ENCODE measurements at regions not wholly inside any gene's neighbourhood (a gene's known extent, or its start where the extent isn't known, plus 50 kb on each side); places are given as distances from the start of the nearest gene placed in this dataset.
A peak's percentile ranks its signal among the peaks of the same experiment; 100 is the strongest.
"Not testable (repeated sequence)": the region's sequence is repeated elsewhere in the genome, so short reads cannot be mapped to it uniquely, and the experiment has no call there.

DNA sequence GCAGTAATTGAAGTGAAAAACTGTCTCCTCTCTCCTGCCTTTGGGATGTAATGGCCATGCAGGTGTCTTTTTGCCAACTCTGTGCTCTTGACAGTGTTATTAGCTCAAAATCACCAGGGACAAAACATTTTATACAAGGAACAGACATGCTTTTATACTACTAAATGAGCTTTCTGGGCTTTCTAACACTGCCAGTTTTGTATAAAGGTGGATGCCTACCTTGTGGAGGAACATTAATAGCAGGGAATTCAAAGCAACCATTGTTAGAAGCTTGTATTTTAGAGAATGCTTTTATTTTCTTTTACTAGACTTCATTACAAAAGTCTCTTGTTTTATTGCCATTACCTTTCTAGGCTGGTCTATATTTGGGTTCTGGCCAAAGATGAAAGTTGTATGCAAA is 54.7 kb upstream of the ARSJ start:
- DNase-seq: no peak

DNA sequence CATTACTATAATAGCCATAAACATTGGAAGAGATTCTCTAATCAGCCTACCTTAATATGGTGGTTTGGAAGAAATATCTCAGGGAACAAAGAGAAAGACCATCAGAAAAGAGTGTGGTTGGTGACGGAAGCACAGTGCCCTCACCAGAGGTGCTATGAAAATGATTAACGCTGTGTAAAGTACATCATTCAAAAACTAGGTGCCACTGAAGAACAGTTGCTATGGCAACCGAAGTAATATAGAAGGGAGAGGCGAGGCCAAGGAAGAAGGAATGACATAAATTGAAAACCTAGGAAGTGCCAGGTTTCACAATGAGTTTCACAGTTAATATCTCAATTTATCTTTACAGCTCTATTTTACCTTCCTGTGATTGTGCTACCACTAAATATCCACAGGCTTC is 57.0 kb upstream of the ARSJ start:
- no peak for DNase-seq

DNA sequence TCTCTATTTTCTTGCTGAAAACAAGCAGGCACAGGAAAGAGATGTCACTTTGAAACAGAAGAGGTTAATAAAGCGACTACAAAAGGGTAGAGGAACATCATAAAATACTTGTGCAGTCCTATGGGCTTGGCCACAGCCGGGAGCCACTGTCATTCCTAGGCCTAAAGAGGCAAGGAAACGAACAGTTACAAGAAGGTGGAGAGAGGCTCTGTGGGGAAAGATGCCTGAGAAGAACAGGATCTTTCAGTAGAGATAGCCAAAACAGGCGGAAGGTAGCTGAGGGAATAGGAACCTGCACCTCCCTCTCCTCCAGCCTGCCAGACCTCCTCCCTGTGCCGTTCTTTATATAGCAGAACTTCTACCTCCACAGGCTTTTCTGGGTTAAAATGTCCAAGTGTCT is 57.4 kb upstream of the ARSJ start:
- no peak for DNase-seq

GRCh38 chr4:114037988-114038387 is 58.5 kb upstream of the ARSJ start:
- no peak for DNase-seq

- no peak for DNase-seq
These were observed 59.4 kb upstream of the ARSJ start for GRCh38 chr4:114038762-114039387.

DNA sequence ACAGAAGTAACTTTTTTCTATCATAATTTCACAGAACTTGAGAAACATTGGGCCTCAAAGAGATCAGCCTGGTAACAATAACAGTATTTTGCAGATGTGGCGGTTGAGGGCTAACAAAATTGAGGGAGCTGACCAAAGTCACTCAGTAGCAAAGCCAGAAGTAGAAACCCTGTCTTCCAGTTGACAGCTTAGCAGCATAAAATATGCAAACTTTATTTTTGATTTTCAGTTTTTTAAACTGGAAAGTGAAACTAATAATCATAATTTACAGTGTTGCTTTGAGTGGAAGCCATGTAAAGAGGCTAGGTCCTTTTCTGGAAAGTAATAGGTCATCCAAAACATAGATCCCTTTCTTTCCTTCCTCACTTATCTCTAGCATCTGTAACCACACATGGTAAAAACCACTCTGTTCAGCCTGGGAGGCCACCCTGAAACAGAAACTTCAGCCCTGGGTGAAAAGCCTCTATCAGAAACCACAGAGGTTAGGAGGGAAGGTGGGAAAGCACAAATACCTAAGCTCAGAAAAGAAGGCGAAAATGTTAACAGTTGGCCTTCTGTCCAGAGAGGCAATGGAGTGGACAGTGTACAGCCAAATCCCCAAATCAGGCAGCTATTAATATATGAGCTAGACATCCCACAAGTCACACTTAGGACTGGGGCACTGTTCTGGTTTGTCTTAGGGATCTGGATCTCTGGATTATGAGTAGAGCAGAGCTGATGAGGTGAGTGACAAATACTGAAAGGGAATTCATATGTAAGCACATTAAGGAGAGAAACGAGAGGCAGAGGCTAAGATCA is 61.1 kb upstream of the ARSJ start:
- no peak for DNase-seq

DNA sequence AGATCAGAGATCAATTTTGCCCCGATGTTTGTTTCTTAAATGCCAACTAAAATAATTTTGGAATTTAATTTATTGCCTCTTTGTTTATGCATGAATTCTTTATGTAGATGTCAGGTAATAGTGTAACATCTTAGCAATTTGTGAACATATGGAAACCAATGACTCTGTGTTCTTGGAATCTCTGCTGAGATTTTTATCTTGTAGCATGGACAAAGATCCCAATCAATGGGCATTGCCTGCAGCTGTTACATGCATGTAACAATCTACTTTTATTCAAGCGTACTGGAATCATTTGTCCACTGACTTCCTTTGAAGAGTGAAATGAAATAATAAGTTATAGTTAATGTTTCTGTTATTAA is 61.6 kb upstream of the ARSJ start:
- no peak for DNase-seq

- DNase-seq: no peak
These were observed 63.7 kb upstream of the ARSJ start for GRCh38 chr4:114043116-114043515.

GRCh38 chr4:114044351-114044750 is 64.9 kb upstream of the ARSJ start:
- DNase-seq: not testable (repeated sequence)

- no peak for DNase-seq
These were observed 66.9 kb upstream of the ARSJ start for GRCh38 chr4:114046331-114046730.

DNA sequence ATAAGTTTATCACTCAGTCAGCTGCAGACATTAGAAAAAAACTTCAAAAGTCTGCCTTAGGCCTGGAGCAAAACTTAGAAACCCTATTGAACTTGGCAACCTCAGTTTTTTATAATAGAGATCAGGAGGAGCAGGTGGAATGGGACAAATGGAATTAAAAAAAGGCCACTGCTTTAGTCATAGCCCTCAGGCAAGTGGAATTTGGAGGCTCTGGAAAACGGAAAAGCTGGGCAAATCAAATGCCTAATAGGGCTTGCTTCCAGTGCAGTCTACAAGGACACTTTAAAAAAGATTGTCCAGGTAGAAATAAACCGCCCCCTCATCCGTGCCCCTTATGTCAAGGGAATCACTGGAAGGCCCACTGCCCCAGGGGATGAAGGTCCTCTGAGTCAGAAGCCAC is 68.7 kb upstream of the ARSJ start:
- DNase-seq: not testable (repeated sequence)

DNA sequence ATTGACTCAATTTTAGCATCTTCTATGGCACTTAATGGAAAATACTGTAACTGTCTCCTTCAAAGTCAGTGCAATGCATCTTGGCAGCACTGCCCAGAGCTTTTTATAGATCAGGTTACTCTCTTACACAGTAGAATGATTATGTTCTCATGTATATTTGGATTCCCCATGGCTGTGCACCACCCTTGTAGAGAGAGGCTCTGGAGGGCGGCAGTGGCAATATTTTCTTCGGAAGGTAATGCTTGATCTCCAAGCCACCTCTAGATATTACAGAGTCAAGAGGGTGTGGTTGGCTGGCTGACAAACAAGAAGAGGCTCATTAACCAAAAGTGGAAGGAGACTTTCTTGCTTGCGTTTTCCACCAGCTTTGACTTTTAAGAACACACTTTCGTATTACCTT is 72.8 kb upstream of the ARSJ start:
- DNase-seq: no peak

GRCh38 chr4:114056599-114056998 is 77.2 kb upstream of the ARSJ start:
- DNase-seq: peak; percentile 33

DNA sequence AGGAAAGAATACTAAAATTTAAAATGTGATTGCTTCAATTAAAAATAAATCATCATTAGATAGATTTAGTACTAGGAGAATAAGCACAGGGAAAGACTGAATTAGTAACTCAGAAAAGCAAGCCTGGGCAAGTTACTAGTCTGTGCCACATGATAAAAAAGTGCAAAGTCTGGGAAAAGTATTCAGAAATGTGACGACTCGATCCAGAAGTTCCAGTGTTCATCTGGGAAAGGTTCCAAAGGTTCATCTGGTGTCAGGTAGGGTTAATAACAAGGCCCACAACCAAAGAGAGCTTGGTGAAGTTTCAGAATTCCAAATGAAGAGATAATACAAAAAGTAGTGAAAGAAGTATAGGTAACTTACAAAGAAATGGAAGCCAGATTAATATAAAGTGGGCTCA is 78.3 kb upstream of the ARSJ start:
- no peak for DNase-seq

- DNase-seq: no peak
These were observed 83.1 kb upstream of the ARSJ start for GRCh38 chr4:114062499-114062898.

- no peak for DNase-seq
These were observed 93.3 kb upstream of the ARSJ start for GRCh38 chr4:114072781-114073180.

GRCh38 chr4:114076899-114077570 is 97.6 kb upstream of the ARSJ start:
- DNase-seq: no peak

DNA sequence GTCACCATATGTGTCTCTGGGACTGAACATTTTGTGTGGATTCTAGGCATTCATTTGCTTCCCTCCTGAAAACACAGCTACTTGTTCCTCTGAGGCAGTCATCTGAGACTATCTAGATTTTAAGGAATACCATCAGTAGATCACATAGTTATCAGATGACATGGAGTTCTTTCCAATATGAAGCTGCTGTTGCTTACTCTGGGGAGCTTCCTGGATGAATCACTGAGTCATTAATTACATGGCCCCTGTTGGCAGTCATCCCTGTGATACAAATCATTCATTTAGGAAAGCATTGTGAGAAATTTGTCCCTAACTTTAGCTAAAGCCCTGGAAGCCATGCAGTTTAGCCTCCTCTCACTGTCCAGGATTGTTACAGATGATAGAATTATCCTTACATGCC is 98.2 kb upstream of the ARSJ start:
- no peak for DNase-seq

DNA sequence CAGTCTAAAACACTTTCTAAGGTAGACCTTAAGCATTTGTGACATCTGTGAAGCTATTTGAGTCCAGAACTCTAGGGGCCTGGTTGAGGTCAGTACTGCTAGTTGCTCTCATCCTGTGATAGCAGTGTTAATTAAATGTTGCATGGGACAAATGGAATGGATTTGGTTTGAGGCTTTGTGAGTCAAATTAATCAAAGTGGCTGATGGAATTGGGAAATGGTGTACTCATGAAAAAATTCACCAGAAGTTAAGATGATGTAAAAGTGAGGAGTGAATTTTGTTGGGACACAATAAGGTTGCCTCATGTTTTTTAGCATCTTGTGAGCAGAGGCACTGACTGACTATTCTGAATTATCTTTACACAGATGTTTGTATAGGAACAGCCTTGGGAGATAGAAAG is 99.2 kb upstream of the ARSJ start:
- no peak for DNase-seq

- no peak for DNase-seq
These were observed 102.3 kb upstream of the ARSJ start for GRCh38 chr4:114081783-114082182.

- no peak for DNase-seq
These were observed 102.9 kb upstream of the ARSJ start for GRCh38 chr4:114082348-114082747.

DNA sequence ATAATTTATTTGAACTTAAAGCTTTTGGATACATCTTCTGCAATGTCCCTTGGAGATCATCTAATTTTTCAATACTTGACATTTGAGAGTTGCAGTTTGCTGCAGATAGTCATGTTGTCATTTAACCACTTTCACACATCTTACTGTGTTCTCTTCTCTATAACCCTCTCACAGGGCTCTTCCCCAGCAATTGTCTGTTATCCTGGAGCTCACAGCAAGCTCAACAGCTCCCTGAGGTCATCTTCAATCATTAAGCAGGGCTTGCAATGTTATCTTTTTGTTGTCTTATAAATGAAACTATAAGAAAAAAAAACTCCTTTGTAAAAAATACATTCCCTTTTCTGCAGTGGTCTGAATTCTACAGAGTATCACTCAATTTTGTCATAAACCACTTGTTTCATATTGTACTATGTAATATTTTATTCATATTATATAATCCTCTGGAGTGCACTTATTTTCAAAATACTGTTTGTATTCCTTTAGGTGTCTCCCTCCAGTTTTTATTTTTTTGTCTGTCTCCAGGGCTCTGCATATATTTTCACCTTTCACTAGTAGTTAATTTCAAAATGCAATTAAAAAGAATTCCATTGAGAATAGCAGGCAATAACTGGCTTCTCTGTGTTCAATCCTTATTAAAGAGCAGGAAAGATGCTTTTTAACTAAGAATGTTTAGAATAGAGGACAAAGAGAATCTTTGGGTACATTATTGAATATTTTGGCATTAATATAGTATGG is 106.3 kb upstream of the ARSJ start:
- no peak for DNase-seq

DNA sequence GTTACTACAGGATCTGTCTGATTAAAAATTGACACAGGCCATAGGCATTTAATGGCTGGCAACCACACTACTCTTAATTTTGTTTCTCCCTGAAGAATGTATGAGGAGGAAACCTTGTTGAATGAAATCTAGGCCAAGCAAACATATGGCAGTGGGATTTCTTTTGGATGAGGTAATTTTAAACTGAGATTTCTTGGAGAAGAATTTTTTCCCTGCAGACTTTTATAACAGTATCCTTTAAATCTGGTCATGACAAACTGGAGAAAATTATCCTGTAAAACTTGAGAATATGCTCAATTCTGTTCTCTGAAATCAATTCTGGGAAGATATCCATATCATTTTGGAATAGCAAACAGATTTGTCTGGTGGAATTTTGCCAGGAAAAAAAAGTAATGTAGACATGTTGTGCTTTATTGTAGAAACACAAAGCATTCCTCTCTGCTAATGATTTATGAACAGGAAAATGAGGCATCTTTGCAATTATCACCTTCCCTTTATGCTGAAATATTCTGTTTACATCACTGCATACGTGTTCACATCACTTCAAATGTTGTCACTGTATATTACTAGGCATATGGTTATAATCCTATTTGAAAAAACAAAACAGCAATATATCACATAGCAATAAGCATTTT is 108.3 kb upstream of the ARSJ start:
- peak; percentile 4 for DNase-seq

Measured in NCI-H1694 treated with DMSO at 0.1 percent for 48 hours (cell line).